HepG2 (cell line): ENCODE measurements at regions not wholly inside any gene's neighbourhood (a gene's known extent, or its start where the extent isn't known, plus 50 kb on each side); places are given as distances from the start of the nearest gene placed in this dataset.

Source experiments
- ATAC-seq: fragments of 200-7000 bp; cut with Tn5 transposase; 3 replicates; pipeline ENCODE4 v1.9.1; 2020; ENCODE audit warnings: mild to moderate bottlenecking, moderate library complexity
- BruUV-seq: library from RNA; stranded (reverse); fragments of 400-500 nt; replicated peaks from 2 replicates; lab custom pipeline; 2021; lab: Mats Ljungman, UMichigan
- CTCF ChIA-PET: fragments of 300-600 bp; formaldehyde crosslinking; extraction: SDS; loops from one replicate; lab custom pipeline; 2021; ENCODE audit warnings: low total read pairs, inconsistent platforms, low intra/inter-chr PET ratio; lab: Yijun Ruan, JAX
- POLR2A ChIA-PET: fragments of 350-600 bp; sonication (Branson Sonifier 250); formaldehyde crosslinking; loops from one replicate; lab custom pipeline; 2020; ENCODE audit warnings: antibody characterized with exemption, inconsistent platforms; lab: Yijun Ruan, JAX
- DNase-seq: peaks from one replicate; pipeline ENCODE4 v3.0.0-alpha.2; 2015; ENCODE audit warnings: low spot score
- FAIRE-seq: peaks from 3 replicates; lab custom pipeline; 2011; peaks lifted over from hg19 to GRCh38; lab: Jason Lieb, UNC
- H2AFZ ChIP-seq: one replicate; pipeline ENCODE4 v1.6.1; 2011; ENCODE audit warnings: low read length, inconsistent platforms
- H3K27ac ChIP-seq: fragments of 300-600 bp; 3 replicates; pipeline ENCODE4 v1.8.0; 2011; ENCODE audit warnings: mixed run types, mild to moderate bottlenecking, mixed read lengths, low read length, inconsistent platforms; ENCODE audit not compliant: insufficient read depth; ENCODE audit errors: extremely low read length
- H3K27me3 ChIP-seq, 2 experiments: fragments of 200-600 bp in 1 of 2; 2 replicates in 1 of 2; 3 replicates in 1 of 2; pipeline versions ENCODE4 v1.6.0 to v1.8.0; 2011; ENCODE audit warnings: low read length in 2 of 2, mild to moderate bottlenecking in 2 of 2, moderate library complexity in 2 of 2, inconsistent platforms in 1 of 2; ENCODE audit not compliant: insufficient read depth in 2 of 2, control insufficient read depth in 1 of 2
- H3K36me3 ChIP-seq, 2 experiments: fragments of 200-600 bp in 1 of 2; replicated peaks in 1 of 2; 2 replicates in 1 of 2; 3 replicates in 1 of 2; pipeline versions ENCODE4 v1.5.1 to v1.8.0; 2011; ENCODE audit warnings: low read length in 2 of 2, inconsistent platforms in 1 of 2; ENCODE audit not compliant: insufficient read depth in 2 of 2, control insufficient read depth in 1 of 2
- H3K4me1 ChIP-seq: 2 replicates; pipeline ENCODE4 v1.5.1; 2012; ENCODE audit warnings: low read length, inconsistent platforms; ENCODE audit not compliant: insufficient read depth
- H3K4me2 ChIP-seq: 2 replicates; pipeline ENCODE4 v1.6.0; 2011; ENCODE audit warnings: low read depth, low read length, inconsistent platforms
- H3K4me3 ChIP-seq, 3 experiments: fragments of 200-600 bp in 1 of 3; sonication (generic), shearing (Covaris generic) in 1 of 3; replicated peaks in 1 of 3; 2 replicates each; pipeline ENCODE4 v1.5.1; 2011 to 2016; ENCODE audit warnings: low read length in 3 of 3, inconsistent platforms in 2 of 3, low read depth in 2 of 3, mild to moderate bottlenecking in 2 of 3, control low read depth in 1 of 3, mixed read lengths in 1 of 3; ENCODE audit not compliant: insufficient read depth in 1 of 3
- H3K79me2 ChIP-seq: one replicate; pipeline ENCODE4 v1.6.1; 2011; ENCODE audit warnings: low read length, inconsistent platforms; ENCODE audit not compliant: insufficient read depth
- H3K9ac ChIP-seq: 2 replicates; pipeline ENCODE4 v1.6.0; 2011; ENCODE audit warnings: mild to moderate bottlenecking, low read depth, low read length, inconsistent platforms; ENCODE audit not compliant: insufficient read depth
- H3K9me3 ChIP-seq: 2 replicates; pipeline ENCODE4 v1.5.1; 2012; ENCODE audit warnings: mild to moderate bottlenecking, low read length
- H4K20me1 ChIP-seq: 2 replicates; pipeline ENCODE4 v1.6.0; 2011; ENCODE audit warnings: inconsistent platforms, mild to moderate bottlenecking, low read length, moderate library complexity; ENCODE audit not compliant: insufficient read depth
- ASH2L ChIP-seq: fragments of 300-600, 200-600 bp; sonication (generic); IDR thresholded peaks from 2 replicates; pipeline ENCODE4 v1.7.0; 2017; ENCODE audit warnings: low read depth, mild to moderate bottlenecking, moderate library complexity, mixed read lengths, low read length; ENCODE audit not compliant: insufficient read length
- CREM ChIP-seq, 2 experiments: sonication (generic) in 1 of 2; formaldehyde crosslinking in 1 of 2; IDR thresholded peaks; 2 replicates each; pipeline versions ENCODE4 v1.4.0 to v1.6.1; 2016 to 2020; ENCODE audit warnings: antibody characterized with exemption in 1 of 2, mild to moderate bottlenecking in 1 of 2, missing genetic modification reagents in 1 of 2
- ETS1 ChIP-seq: sonication (generic); formaldehyde crosslinking; IDR thresholded peaks from 2 replicates; pipeline ENCODE4 v1.4.0; 2020; ENCODE audit warnings: missing genetic modification reagents
- HNRNPUL1 ChIP-seq: fragments of 200-400 bp; formaldehyde crosslinking; IDR thresholded peaks from 2 replicates; pipeline ENCODE4 v1.6.1; 2017; ENCODE audit warnings: low read depth, mild to moderate bottlenecking, low read length, moderate library complexity
- POLR2AphosphoS5 ChIP-seq: IDR thresholded peaks from 2 replicates; pipeline ENCODE4 v1.6.1; 2012; ENCODE audit warnings: low read depth, low read length
- RBAK ChIP-seq: sonication (generic); formaldehyde crosslinking; IDR thresholded peaks from 2 replicates; pipeline ENCODE4 v1.5.1; 2020; ENCODE audit warnings: mild to moderate bottlenecking, missing genetic modification reagents
- REST ChIP-seq, 2 experiments: IDR thresholded peaks; 2 replicates each; pipeline ENCODE4 v1.6.1; 2011 to 2012; ENCODE audit warnings: low read length in 2 of 2, borderline replicate concordance in 1 of 2, low read depth in 1 of 2, mild to moderate bottlenecking in 1 of 2, moderate library complexity in 1 of 2
- SIN3A ChIP-seq: IDR thresholded peaks from 2 replicates; pipeline ENCODE4 v1.6.1; 2011; ENCODE audit warnings: low read depth, mild to moderate bottlenecking, control low read depth, low read length, borderline replicate concordance
- SMAD9 ChIP-seq: sonication (generic); formaldehyde crosslinking; IDR thresholded peaks from 2 replicates; pipeline ENCODE4 v1.5.1; 2020; ENCODE audit warnings: mild to moderate bottlenecking, missing genetic modification reagents
- USF2 ChIP-seq, 2 experiments: sonication (generic) in 1 of 2; formaldehyde crosslinking in 1 of 2; IDR thresholded peaks; 2 replicates each; pipeline versions ENCODE4 v1.5.1 to v1.6.1; 2011 to 2020; ENCODE audit warnings: borderline replicate concordance in 1 of 2, low read depth in 1 of 2, low read length in 1 of 2, mild to moderate bottlenecking in 1 of 2, missing genetic modification reagents in 1 of 2, moderate library complexity in 1 of 2
- ZBTB10 ChIP-seq: sonication (generic); formaldehyde crosslinking; IDR thresholded peaks from 2 replicates; pipeline ENCODE4 v1.4.0; 2020; ENCODE audit warnings: missing genetic modification reagents, borderline replicate concordance
- ZNF530 ChIP-seq: sonication (generic); formaldehyde crosslinking; IDR thresholded peaks from 2 replicates; pipeline ENCODE4 v1.5.0; 2020; ENCODE audit warnings: low read depth, mild to moderate bottlenecking, missing genetic modification reagents
- in situ Hi-C: cut with HindIII; loops from 2 replicates; pipeline ENCODE4 v1.10.0; 2017; ENCODE audit warnings: low pct_unique_long_range_greater_than_20kb; ENCODE audit not compliant: extremely low pct_ligation_motif_present
- intact Hi-C: fragments of 100-400 bp; cut with micrococcal nuclease; formaldehyde crosslinking; loops from one replicate; pipeline ENCODE4 v1.10.0; 2022; ENCODE audit not compliant: unreplicated experiment

- TF ChIP-seq POLR2AphosphoS5: no peak
These were observed 136.0 kb upstream of the SPOPL start (continued) for GRCh38 chr2:138365581-138365980.

GRCh38 chr2:138369856-138370255 lies 131.7 kb upstream of the SPOPL start:
- no peaks in the 10 kb centered on the region for H3K9me3 ChIP-seq
- H2AFZ ChIP-seq: no peak overlapping the region
- H3K79me2 ChIP-seq: no peaks in the 10 kb centered on the region
- H3K4me3 ChIP-seq: no peak overlapping the region
- no peaks in the 10 kb centered on the region for H3K27me3 ChIP-seq
- intact Hi-C loops (loop anchor here (5.0 kb wide), 4 partner anchors 67 to 278 kb away; partner anchors contain the start of gene SPOPL), in situ Hi-C loops (loop anchor here (10.0 kb wide), 1 partner anchor 465 kb away; no protein-coding TSS in a partner anchor)
- no peak overlapping the region for H3K4me2 ChIP-seq
- no peak overlapping the region for H3K27ac ChIP-seq
- CTCF ChIA-PET: no interaction called here
- BruUV-seq: no TSS peak
- POLR2A ChIA-PET: no interaction called here
- DNase-seq (no peak), FAIRE-seq (no peak), ATAC-seq (no peak)
- no peaks in the 10 kb centered on the region for H3K36me3 ChIP-seq
- peaks cover 5% of the 10 kb centered on the region; the same call in 1 of the 2 replicates for H3K4me1 ChIP-seq
- H3K9ac ChIP-seq: no peak overlapping the region
- H4K20me1 ChIP-seq: no peaks in the 10 kb centered on the region
- no peak for TF ChIP-seq ZBTB10
- no peak for TF ChIP-seq ASH2L
- no peak for TF ChIP-seq ZNF530
- TF ChIP-seq HNRNPUL1: no peak
- no peak for TF ChIP-seq SIN3A
- no peak for TF ChIP-seq SMAD9 (CRISPR knock-in tag)
- no peak for TF ChIP-seq REST (IDR thresholded peaks at IDR 0.05; ENCODE audit: borderline replicate concordance in 1 of 2, low read depth in 1 of 2, low read length in 2 of 2)
- no peak for TF ChIP-seq ETS1
- TF ChIP-seq CREM (IDR thresholded peaks at IDR 0.05): no peak
- TF ChIP-seq CREM (CRISPR knock-in tag; IDR thresholded peaks at IDR 0.05): no peak
- no peak for TF ChIP-seq USF2 (IDR thresholded peaks at IDR 0.05; ENCODE audit: low read depth, low read length)
- no peak for TF ChIP-seq USF2 (CRISPR knock-in tag; IDR thresholded peaks at IDR 0.05; ENCODE audit: borderline replicate concordance)
- no peak for TF ChIP-seq RBAK (CRISPR knock-in tag)
